A549 (cell line): ENCODE measurements at regions not wholly inside any gene's neighbourhood (a gene's known extent, or its start where the extent isn't known, plus 50 kb on each side); places are given as distances from the start of the nearest gene placed in this dataset.

Experiments used
- ATAC-seq, 2 experiments: fragments of 200-7000 bp in 1 of 2; fragments of >200 bp in 1 of 2; cut with Nextera tagmentation in 1 of 2; cut with Tn5 transposase in 1 of 2; 3 replicates each; pipeline versions ENCODE4 v1.8.0 to v1.9.1; 2018 to 2020; ENCODE audit warnings: mild to moderate bottlenecking in 1 of 2, moderate library complexity in 1 of 2
- CTCF ChIA-PET: fragments of 300-600 bp; sonication (Branson Sonifier 250); formaldehyde crosslinking; extraction: SDS; loops from one replicate; lab custom pipeline; 2021; ENCODE audit warnings: antibody characterized with exemption, inconsistent platforms; lab: Yijun Ruan, JAX
- POLR2A ChIA-PET: fragments of 350-600 bp; formaldehyde crosslinking; extraction: SDS; loops from one replicate; lab custom pipeline; 2021; ENCODE audit warnings: antibody characterized with exemption, inconsistent platforms; lab: Yijun Ruan, JAX
- DNase-seq, 2 experiments: peaks; one replicate each; pipeline versions ENCODE4 v3.0.0 to v3.0.0-alpha.2; 2011 to 2016; ENCODE audit warnings: low read depth in 1 of 2, low spot score in 1 of 2
- FAIRE-seq: peaks from 2 replicates; lab custom pipeline; 2011; peaks lifted over from hg19 to GRCh38; lab: Jason Lieb, UNC
- H3K27ac ChIP-seq, 2 experiments: fragments of >200 bp; sonication (Bioruptor Twin); formaldehyde crosslinking; 3 replicates each; pipeline ENCODE4 v1.5.1; 2016 to 2017
- H3K4me1 ChIP-seq: fragments of >200 bp; sonication (Bioruptor Twin); formaldehyde crosslinking; 3 replicates; pipeline ENCODE4 v1.6.1; 2016
- H3K4me2 ChIP-seq: fragments of >200 bp; sonication (Bioruptor Twin); formaldehyde crosslinking; 3 replicates; pipeline ENCODE4 v1.6.1; 2016
- H3K4me3 ChIP-seq: fragments of >200 bp; sonication (Bioruptor Twin); formaldehyde crosslinking; 3 replicates; pipeline ENCODE4 v1.5.1; 2016
- H3K9me3 ChIP-seq: fragments of >200 bp; sonication (Bioruptor Twin); formaldehyde crosslinking; 3 replicates; pipeline ENCODE4 v1.6.1; 2016
- BHLHE40 ChIP-seq: IDR thresholded peaks from 2 replicates; pipeline ENCODE4 v1.6.1; 2012; ENCODE audit warnings: low read depth, low read length, inconsistent platforms
- CBX8 ChIP-seq: fragments of 200-600 bp; sonication (generic); IDR thresholded peaks from 2 replicates; pipeline ENCODE4 v1.6.1; 2016
- CHD2 ChIP-seq: fragments of 150-350 bp; IDR thresholded peaks from 2 replicates; pipeline ENCODE4 v1.6.1; 2014; ENCODE audit warnings: low read length; ENCODE audit not compliant: partially characterized antibody
- CHD4 ChIP-seq: fragments of 200-600 bp; sonication (generic); IDR thresholded peaks from 2 replicates; pipeline ENCODE4 v1.6.1; 2016; ENCODE audit warnings: antibody characterized with exemption, mild to moderate bottlenecking, borderline replicate concordance
- CTCF ChIP-seq: fragments of >200 bp; sonication (Bioruptor Twin); formaldehyde crosslinking; IDR thresholded peaks from 3 replicates; pipeline ENCODE4 v1.5.1; 2016
- E2F6 ChIP-seq: IDR thresholded peaks from 2 replicates; pipeline ENCODE4 v1.6.1; 2012; ENCODE audit warnings: low read depth, borderline replicate concordance
- EHF ChIP-seq: fragments of 250-450 bp; sonication (Bioruptor Pico); IDR thresholded peaks from 2 replicates; pipeline ENCODE4 v1.5.0; 2020; ENCODE audit warnings: mild to moderate bottlenecking
- EP300 ChIP-seq, 2 experiments: fragments of >200 bp; sonication (Bioruptor Twin); formaldehyde crosslinking; IDR thresholded peaks; 2 replicates in 1 of 2; 3 replicates in 1 of 2; pipeline ENCODE4 v1.6.1; 2016 to 2017
- ESRRA ChIP-seq: fragments of 150-350 bp; IDR thresholded peaks from 2 replicates; pipeline ENCODE4 v1.6.1; 2014; ENCODE audit warnings: mild to moderate bottlenecking, low read length, borderline replicate concordance
- FOSL2 ChIP-seq, 2 experiments: fragments of 450-650 bp in 1 of 2; fragments of >200 bp in 1 of 2; sonication (Bioruptor Twin) in 1 of 2; formaldehyde crosslinking; IDR thresholded peaks; 2 replicates each; pipeline versions ENCODE4 v1.5.0 to v1.6.1; 2016 to 2020; ENCODE audit warnings: mild to moderate bottlenecking in 1 of 2, moderate library complexity in 1 of 2
- FOXS1 ChIP-seq: fragments of 250-450 bp; sonication (Bioruptor Pico); IDR thresholded peaks from 2 replicates; pipeline ENCODE4 v1.5.0; 2020; ENCODE audit warnings: mild to moderate bottlenecking, moderate library complexity
- HES2 ChIP-seq: fragments of >200 bp; sonication (Bioruptor Twin); formaldehyde crosslinking; IDR thresholded peaks from 2 replicates; pipeline ENCODE4 v1.6.1; 2016
- HEYL ChIP-seq: fragments of 250-450 bp; sonication (Bioruptor Pico); IDR thresholded peaks from 2 replicates; pipeline ENCODE4 v1.8.0; 2021; ENCODE audit warnings: mild to moderate bottlenecking, moderate library complexity
- HOXB13 ChIP-seq: fragments of 250-450 bp; sonication (Bioruptor Pico); IDR thresholded peaks from 2 replicates; pipeline ENCODE4 v1.5.0; 2020; ENCODE audit warnings: low read depth, mild to moderate bottlenecking, moderate library complexity
- JUN ChIP-seq, 2 experiments: fragments of >200 bp; sonication (Bioruptor Twin); formaldehyde crosslinking; IDR thresholded peaks; 2 replicates in 1 of 2; 3 replicates in 1 of 2; pipeline ENCODE4 v1.6.1; 2016 to 2017
- JUNB ChIP-seq: fragments of >200 bp; sonication (Bioruptor Twin); formaldehyde crosslinking; IDR thresholded peaks from 2 replicates; pipeline ENCODE4 v1.6.1; 2016
- KDM5A ChIP-seq: fragments of 200-600 bp; sonication (generic); IDR thresholded peaks from 2 replicates; pipeline ENCODE4 v1.6.1; 2016; ENCODE audit warnings: antibody characterized with exemption, mild to moderate bottlenecking
- MAFK ChIP-seq: fragments of 450-650 bp; IDR thresholded peaks from 2 replicates; pipeline ENCODE4 v1.6.1; 2014; ENCODE audit not compliant: partially characterized antibody
- MAZ ChIP-seq: fragments of 150-350 bp; IDR thresholded peaks from 2 replicates; pipeline ENCODE4 v1.6.1; 2014; ENCODE audit warnings: antibody characterized with exemption, low read depth, low read length, borderline replicate concordance
- MYC ChIP-seq: IDR thresholded peaks from 2 replicates; pipeline ENCODE4 v1.6.1; 2012; ENCODE audit warnings: mild to moderate bottlenecking, inconsistent platforms, low read length, improper control_type of control experiment, borderline replicate concordance
- NFE2L2 ChIP-seq: fragments of 150-350 bp; conservative IDR thresholded peaks from 2 replicates; pipeline ENCODE4 v1.6.1; 2014; ENCODE audit warnings: low read length
- NR3C1 ChIP-seq: fragments of >200 bp; sonication (Bioruptor Twin); formaldehyde crosslinking; IDR thresholded peaks from 3 replicates; pipeline ENCODE4 v1.6.1; 2017
- PHF8 ChIP-seq: fragments of 200-600 bp; sonication (generic); IDR thresholded peaks from 2 replicates; pipeline ENCODE4 v1.6.1; 2016; ENCODE audit warnings: low read depth, mild to moderate bottlenecking, antibody characterized with exemption, moderate library complexity, borderline replicate concordance
- POLR2A ChIP-seq: IDR thresholded peaks from 2 replicates; pipeline ENCODE4 v1.6.1; 2012; ENCODE audit warnings: mild to moderate bottlenecking, low read length
- RAD21 ChIP-seq, 2 experiments: fragments of >200 bp in 1 of 2; sonication (Bioruptor Twin) in 1 of 2; formaldehyde crosslinking in 1 of 2; IDR thresholded peaks in 1 of 2; conservative IDR thresholded peaks in 1 of 2; 2 replicates in 1 of 2; 3 replicates in 1 of 2; pipeline ENCODE4 v1.6.1; 2012 to 2018; ENCODE audit warnings: inconsistent platforms in 1 of 2
- RCOR1 ChIP-seq: fragments of 150-350 bp; IDR thresholded peaks from 2 replicates; pipeline ENCODE4 v1.6.1; 2014; ENCODE audit warnings: antibody characterized with exemption, low read length, low read depth
- SMC3 ChIP-seq: fragments of >200 bp; sonication (Bioruptor Twin); formaldehyde crosslinking; IDR thresholded peaks from 3 replicates; pipeline ENCODE4 v1.6.1; 2018; ENCODE audit warnings: inconsistent platforms
- TFCP2L1 ChIP-seq: fragments of 250-450 bp; sonication (Bioruptor Pico); IDR thresholded peaks from 2 replicates; pipeline ENCODE4 v1.5.0; 2021; ENCODE audit warnings: mild to moderate bottlenecking
- USF2 ChIP-seq: fragments of 450-650 bp; IDR thresholded peaks from 2 replicates; pipeline ENCODE4 v1.6.1; 2014; ENCODE audit warnings: antibody characterized with exemption
- ZFP36 ChIP-seq: fragments of 450-650 bp; IDR thresholded peaks from 2 replicates; pipeline ENCODE4 v1.6.1; 2014; ENCODE audit warnings: borderline replicate concordance; ENCODE audit not compliant: partially characterized antibody
- ZNF302 ChIP-seq: fragments of 250-450 bp; sonication (Bioruptor Pico); IDR thresholded peaks from 2 replicates; pipeline ENCODE4 v1.9.0; 2021; ENCODE audit warnings: inconsistent platforms, mild to moderate bottlenecking, moderate library complexity
- WGBS: methylation state at CpG from one replicate; pipeline ENCODE4 v1.1.6; 2017; ENCODE audit errors: missing lambda C conversion rate; 5-methylcytosine and 5-hydroxymethylcytosine counted together

- CTCF ChIA-PET, result no interaction called here
- Histone ChIP-seq H3K27ac (no peak overlapping the region), H3K9me3 (no peaks in the 10 kb centered on the region), H3K4me3 (no peak overlapping the region), H3K4me2 (no peak overlapping the region), H3K4me1 (peaks cover 21% of the 10 kb centered on the region)
- FAIRE-seq (no peak), DNase-seq (no peak), ATAC-seq (no peak)
- WGBS, result 92% methylated on average over 1 of the region's 1 CpG
- POLR2A ChIA-PET, result no interaction called here
- TF ChIP-seq ZFP36 (no peak), KDM5A (no peak), HOXB13 (no peak)
Observed at GRCh38 chr5:93055561-93055960, 525.5 kb downstream of the NR2F1-AS1 start.

- 47% methylated on average over 2 of the region's 2 CpGs for WGBS
- peak; percentile 88 for TF ChIP-seq MAFK
- TF ChIP-seq E2F6, result no peak
- TF ChIP-seq NFE2L2, result peak; percentile 52; the same call in 1 of the 2 replicates
- ATAC-seq (no peak), FAIRE-seq (no peak), DNase-seq (no peak)
- H3K4me3 ChIP-seq, result no peak overlapping the region
- POLR2A ChIA-PET, result no interaction called here
- H3K4me1 ChIP-seq, result peaks cover 21% of the 10 kb centered on the region
- H3K9me3 ChIP-seq, result no peaks in the 10 kb centered on the region
- H3K4me2 ChIP-seq, result peak overlapping the region; percentile 27; the same call in 2 of the 3 replicates
- CTCF ChIA-PET, result no interaction called here
- H3K27ac ChIP-seq, result 0 out of 6 replicates have a peak overlapping the region, but pooled peaks of 1 of the 2 experiments have one; percentile 33
Observed at GRCh38 chr5:93054424-93055163, 526.4 kb downstream of the NR2F1-AS1 start.

- H3K4me3 ChIP-seq, result no peak overlapping the region
- TF ChIP-seq ZFP36, result no peak
- TF ChIP-seq HES2, result no peak
- no peak for TF ChIP-seq HEYL (CRISPR knock-in tag)
- TF ChIP-seq ZNF302 (CRISPR knock-in tag), result no peak
- no peak for TF ChIP-seq NFE2L2
- no peak for TF ChIP-seq BHLHE40
- no peak for TF ChIP-seq EHF (CRISPR knock-in tag)
- no peak for TF ChIP-seq PHF8
- no peak for TF ChIP-seq CHD4
- 0 out of 5 replicates have a peak, but pooled peaks of 1 of the 2 experiments have one; percentile 29 for TF ChIP-seq JUN (IDR thresholded peaks at IDR 0.05)
- TF ChIP-seq SMC3, result no peak
- TF ChIP-seq USF2, result no peak
- TF ChIP-seq RAD21 (conservative IDR thresholded peaks at IDR 0.05 in 1 of 2, IDR thresholded peaks at IDR 0.05 in 1 of 2), result no peak
- no peak for TF ChIP-seq CHD2
- 0 out of 2 replicates have a peak, but pooled peaks have one; percentile 19 for TF ChIP-seq FOSL2 (IDR thresholded peaks at IDR 0.05)
- peak; percentile 48; the same call in 1 of the 2 replicates for TF ChIP-seq FOSL2 (CRISPR knock-in tag; IDR thresholded peaks at IDR 0.05)
- TF ChIP-seq TFCP2L1 (CRISPR knock-in tag), result no peak
- TF ChIP-seq ESRRA, result no peak
- peak; percentile 45; the same call in 1 of the 2 replicates for TF ChIP-seq JUNB
- TF ChIP-seq EP300 (IDR thresholded peaks at IDR 0.05), result peak; percentile 17 to 22; a peak in 1 of 5 replicates
- TF ChIP-seq RCOR1, result no peak
- no peak for TF ChIP-seq POLR2A
- no peak for TF ChIP-seq CBX8
- TF ChIP-seq MYC, result no peak
- no peak for TF ChIP-seq CTCF
- TF ChIP-seq NR3C1, result no peak
- TF ChIP-seq FOXS1 (CRISPR knock-in tag), result no peak
- no peak for TF ChIP-seq MAZ
Observed at GRCh38 chr5:93053825-93054224, 527.2 kb downstream of the NR2F1-AS1 start.

More at GRCh38 chr5:93053825-93054224, 527.2 kb downstream of the NR2F1-AS1 start:
- peak overlapping the region; percentile 27 for H3K4me2 ChIP-seq
- FAIRE-seq (no peak), DNase-seq (peak in 1 of 2 experiments; percentile 47), ATAC-seq (0 out of 6 replicates have a peak, but pooled peaks of 1 of the 2 experiments have one; percentile 43)
- H3K27ac ChIP-seq, result no peak overlapping the region
- H3K9me3 ChIP-seq, result no peaks in the 10 kb centered on the region
- POLR2A ChIA-PET, result no interaction called here
- H3K4me1 ChIP-seq, result peaks cover 21% of the 10 kb centered on the region
- CTCF ChIA-PET, result no interaction called here
